ENCODE measurements at regions not wholly inside any gene's neighbourhood (a gene's known extent, or its start where the extent isn't known, plus 50 kb on each side); places are given as distances from the start of the nearest gene placed in this dataset.

GRCh38 chr13:99859178-99860177 lies 112.1 kb downstream of the ZIC5 start:
- TF ChIP-seq CTCF (IDR thresholded peaks at IDR 0.05; ENCODE audit: extremely low read depth, insufficient read depth, missing control alignments), result no peak
- no peak for DNase-seq (ENCODE audit: low spot score)
- in situ Hi-C loops (cut with MboI; ENCODE audit: low pct_unique_long_range_greater_than_20kb, low sequenced_read_pairs, unreplicated experiment), result no loop called here

- no peak for DNase-seq (ENCODE audit: low spot score)
- no peak for TF ChIP-seq CTCF (IDR thresholded peaks at IDR 0.05; ENCODE audit: extremely low read depth, insufficient read depth, missing control alignments)
- in situ Hi-C loops (cut with MboI; ENCODE audit: low pct_unique_long_range_greater_than_20kb, low sequenced_read_pairs, unreplicated experiment), result no loop called here
Observed at GRCh38 chr13:99857738-99858137, 113.8 kb downstream of the ZIC5 start.

- DNase-seq (ENCODE audit: low spot score), result no peak
- TF ChIP-seq CTCF (IDR thresholded peaks at IDR 0.05; ENCODE audit: extremely low read depth, insufficient read depth, missing control alignments), result no peak
- in situ Hi-C loops (cut with MboI; ENCODE audit: low pct_unique_long_range_greater_than_20kb, low sequenced_read_pairs, unreplicated experiment), result no loop called here
Observed at GRCh38 chr13:99855526-99856420, 115.8 kb downstream of the ZIC5 start.

GRCh38 chr13:99854366-99854765 lies 117.2 kb downstream of the ZIC5 start:
- in situ Hi-C loops (cut with MboI; ENCODE audit: low pct_unique_long_range_greater_than_20kb, low sequenced_read_pairs, unreplicated experiment), result no loop called here
- no peak for TF ChIP-seq CTCF (IDR thresholded peaks at IDR 0.05; ENCODE audit: extremely low read depth, insufficient read depth, missing control alignments)
- DNase-seq (ENCODE audit: low spot score), result no peak

GRCh38 chr13:99847318-99847750 lies 124.2 kb downstream of the ZIC5 start:
- DNase-seq (ENCODE audit: low spot score), result no peak

More at GRCh38 chr13:99847318-99847750, 124.2 kb downstream of the ZIC5 start:
- in situ Hi-C loops (cut with MboI; ENCODE audit: low pct_unique_long_range_greater_than_20kb, low sequenced_read_pairs, unreplicated experiment), result no loop called here
- TF ChIP-seq CTCF (IDR thresholded peaks at IDR 0.05; ENCODE audit: extremely low read depth, insufficient read depth, missing control alignments), result no peak
